HUES64 (cell line): ENCODE measurements at regions not wholly inside any gene's neighbourhood (a gene's known extent, or its start where the extent isn't known, plus 50 kb on each side); places are given as distances from the start of the nearest gene placed in this dataset.

Experiments used
- H3K27ac ChIP-seq: 2 replicates; pipeline ENCODE4 v1.7.0; 2013; ENCODE audit warnings: low read depth, low read length, inconsistent platforms
- H3K27me3 ChIP-seq: 2 replicates; pipeline ENCODE4 v1.6.1; 2013; ENCODE audit warnings: mild to moderate bottlenecking, low read length; ENCODE audit not compliant: insufficient read depth
- H3K36me3 ChIP-seq: 2 replicates; pipeline ENCODE4 v1.6.1; 2013; ENCODE audit warnings: mild to moderate bottlenecking, low read length; ENCODE audit not compliant: insufficient read depth
- H3K4me1 ChIP-seq: 2 replicates; pipeline ENCODE4 v1.6.1; 2013; ENCODE audit warnings: mild to moderate bottlenecking, low read length, moderate library complexity; ENCODE audit not compliant: insufficient read depth
- H3K4me3 ChIP-seq: 2 replicates; pipeline ENCODE4 v1.5.1; 2013; ENCODE audit warnings: mild to moderate bottlenecking, low read length, moderate library complexity
- H3K9ac ChIP-seq: 2 replicates; pipeline ENCODE4 v1.6.1; 2013; ENCODE audit warnings: mild to moderate bottlenecking, low read depth, low read length
- H3K9me3 ChIP-seq: 2 replicates; pipeline ENCODE4 v1.6.1; 2013; ENCODE audit warnings: low read depth, low read length; ENCODE audit not compliant: insufficient read depth
- WGBS: fragments of 150-250, 120-280 bp; methylation state at CpG from one replicate; pipeline ENCODE4 v1.1.7; 2013; ENCODE audit warnings: missing lambda C conversion rate; 5-methylcytosine and 5-hydroxymethylcytosine counted together

DNA sequence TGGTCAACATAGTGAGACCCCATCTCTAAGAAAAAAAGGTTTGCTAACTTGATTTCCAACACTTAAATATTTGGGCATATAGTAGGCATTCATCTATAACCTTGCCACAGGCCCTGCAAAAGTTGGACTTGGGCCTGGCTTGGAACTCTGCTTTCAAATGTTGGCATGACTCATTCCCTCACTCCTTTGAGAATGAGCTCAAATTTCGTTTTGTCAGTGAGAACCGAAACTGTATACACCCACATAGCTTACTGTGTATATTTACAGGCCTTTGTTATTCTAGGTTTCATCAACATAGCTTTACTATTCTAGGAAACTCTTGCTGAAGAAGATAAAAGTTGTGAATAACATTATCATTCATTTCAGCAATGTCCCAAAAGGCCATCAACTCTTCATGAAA lies 88.7 kb upstream of the ELOVL6 start:
- H3K27me3 ChIP-seq, result no peaks in the 10 kb centered on the region
- H3K4me1 ChIP-seq, result 0 out of 2 replicates have a peak, but pooled peaks cover 2% of the 10 kb centered on the region
- 80% methylated on average over 2 of the region's 2 CpGs for WGBS
- no peaks in the 10 kb centered on the region for H3K9me3 ChIP-seq
- no peak overlapping the region for H3K4me3 ChIP-seq
- H3K36me3 ChIP-seq, result no peaks in the 10 kb centered on the region
- H3K9ac ChIP-seq, result no peak overlapping the region
- no peak overlapping the region for H3K27ac ChIP-seq

- no peaks in the 10 kb centered on the region for H3K27me3 ChIP-seq
- H3K27ac ChIP-seq, result no peak overlapping the region
- H3K4me3 ChIP-seq, result no peak overlapping the region
- no peak overlapping the region for H3K9ac ChIP-seq
- H3K9me3 ChIP-seq, result no peaks in the 10 kb centered on the region
- H3K36me3 ChIP-seq, result no peaks in the 10 kb centered on the region
- H3K4me1 ChIP-seq, result no peaks in the 10 kb centered on the region; the same call in 1 of the 2 replicates
- WGBS, result 91% methylated on average over 2 of the region's 2 CpGs
Measured at GRCh38 chr4:110278127-110278526, 79.7 kb upstream of the ELOVL6 start.

DNA sequence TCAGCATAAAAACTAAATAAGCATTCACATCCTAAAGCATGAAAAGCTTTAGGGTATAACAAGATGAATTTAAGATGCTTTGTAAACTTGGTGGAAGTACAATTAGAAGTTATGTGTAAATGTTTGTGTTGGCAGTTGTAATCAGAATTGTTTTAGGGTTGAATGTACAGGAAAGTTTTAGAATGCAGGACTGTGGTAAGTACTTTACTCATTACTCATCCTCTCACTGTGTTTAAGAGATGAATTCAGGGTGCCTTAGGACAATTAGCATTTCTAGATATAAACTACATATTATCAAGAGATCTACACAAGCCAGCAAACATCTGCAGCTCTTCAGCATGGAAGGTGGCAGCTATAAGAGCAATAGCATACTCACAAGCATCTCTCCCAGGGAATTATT lies 77.5 kb upstream of the ELOVL6 start:
- H3K36me3 ChIP-seq, result no peaks in the 10 kb centered on the region
- H3K9me3 ChIP-seq, result no peaks in the 10 kb centered on the region
- no peak overlapping the region for H3K4me3 ChIP-seq
- no peak overlapping the region for H3K9ac ChIP-seq
- no peak overlapping the region for H3K27ac ChIP-seq
- H3K27me3 ChIP-seq, result no peaks in the 10 kb centered on the region
- H3K4me1 ChIP-seq, result no peaks in the 10 kb centered on the region; the same call in 1 of the 2 replicates

GRCh38 chr4:110271986-110272385 lies 73.6 kb upstream of the ELOVL6 start:
- Histone ChIP-seq H3K4me3 (no peak overlapping the region), H3K9me3 (no peaks in the 10 kb centered on the region), H3K9ac (no peak overlapping the region), H3K36me3 (no peaks in the 10 kb centered on the region), H3K27ac (no peak overlapping the region), H3K27me3 (no peaks in the 10 kb centered on the region), H3K4me1 (no peaks in the 10 kb centered on the region; the same call in 1 of the 2 replicates)
- WGBS, result 83% methylated on average over 4 of the region's 4 CpGs

- H3K4me1 ChIP-seq, result no peaks in the 10 kb centered on the region; the same call in 1 of the 2 replicates
- WGBS, result 88% methylated on average over 3 of the region's 3 CpGs
- H3K9ac ChIP-seq, result no peak overlapping the region
- H3K36me3 ChIP-seq, result no peaks in the 10 kb centered on the region
- no peak overlapping the region for H3K27ac ChIP-seq
- no peaks in the 10 kb centered on the region for H3K9me3 ChIP-seq
- no peaks in the 10 kb centered on the region for H3K27me3 ChIP-seq
- H3K4me3 ChIP-seq, result no peak overlapping the region
Measured at GRCh38 chr4:110270492-110271197, 72.2 kb upstream of the ELOVL6 start.

DNA sequence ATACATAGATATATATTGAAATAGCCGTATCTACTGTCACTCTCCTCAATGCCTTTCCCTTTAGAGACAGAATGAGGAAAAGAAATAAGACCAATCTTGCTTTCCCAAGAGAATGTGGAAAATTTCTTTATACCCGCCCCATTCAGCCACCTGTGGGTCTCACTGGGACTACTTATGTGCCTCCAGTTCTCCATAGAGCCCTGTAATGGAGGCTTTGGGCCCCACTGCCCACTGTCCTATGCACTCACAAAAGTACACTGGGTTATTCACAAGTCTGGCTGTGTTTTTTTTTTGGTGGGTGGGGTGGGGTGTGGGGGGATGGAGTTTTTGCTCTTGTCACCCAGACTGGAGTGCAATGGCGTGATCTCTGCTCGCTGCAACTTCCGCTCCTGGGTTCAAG lies 70.4 kb upstream of the ELOVL6 start:
- no peak overlapping the region for H3K27ac ChIP-seq
- H3K4me1 ChIP-seq, result no peaks in the 10 kb centered on the region; the same call in 1 of the 2 replicates
- 98% methylated on average over 4 of the region's 5 CpGs for WGBS
- no peaks in the 10 kb centered on the region for H3K36me3 ChIP-seq
- no peaks in the 10 kb centered on the region for H3K27me3 ChIP-seq
- no peak overlapping the region for H3K9ac ChIP-seq
- H3K9me3 ChIP-seq, result no peaks in the 10 kb centered on the region
- H3K4me3 ChIP-seq, result no peak overlapping the region

DNA sequence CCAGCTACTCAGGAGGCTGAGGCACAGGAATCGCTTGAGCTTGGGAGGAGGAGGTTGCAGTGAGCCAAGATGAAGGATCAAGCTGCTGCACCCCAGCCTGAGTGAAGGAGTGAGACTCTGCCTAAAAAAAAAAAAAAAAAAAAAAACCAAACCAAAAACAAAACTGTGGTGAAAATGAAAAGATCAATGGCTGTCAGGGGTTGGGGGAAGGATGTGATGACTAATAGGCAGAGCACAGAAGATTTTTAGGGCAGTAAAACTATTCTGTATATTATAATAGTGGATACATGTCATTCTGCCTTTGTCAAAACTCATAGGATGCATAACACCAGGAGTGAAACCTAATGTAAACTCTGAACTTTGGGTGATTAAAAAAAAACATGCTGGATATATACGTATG lies 69.9 kb upstream of the ELOVL6 start:
- Histone ChIP-seq H3K4me1 (no peaks in the 10 kb centered on the region; the same call in 1 of the 2 replicates), H3K4me3 (no peak overlapping the region), H3K27me3 (no peaks in the 10 kb centered on the region), H3K27ac (no peak overlapping the region), H3K9me3 (no peaks in the 10 kb centered on the region), H3K36me3 (no peaks in the 10 kb centered on the region), H3K9ac (no peak overlapping the region)
- WGBS, result 87% methylated on average over 1 of the region's 2 CpGs

DNA sequence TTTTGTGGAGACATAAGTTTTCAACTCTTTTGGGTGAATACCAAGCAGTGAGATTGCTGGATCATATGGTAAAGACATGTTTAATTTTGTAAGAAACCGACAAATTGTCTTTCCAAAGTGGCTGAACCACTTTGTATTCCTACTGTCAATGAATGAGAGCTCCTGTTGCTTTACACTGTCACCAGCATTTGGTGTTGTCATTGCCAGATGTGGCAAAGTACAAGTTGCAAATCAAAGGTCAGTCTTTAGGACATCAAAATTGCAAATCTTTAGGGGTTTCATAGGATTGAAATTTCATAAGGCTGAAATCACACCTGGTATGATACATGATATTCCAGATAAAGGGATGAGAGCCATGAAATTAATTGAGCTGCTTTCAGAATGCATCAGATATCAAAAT lies 67.7 kb upstream of the ELOVL6 start:
- Histone ChIP-seq H3K9me3 (no peaks in the 10 kb centered on the region), H3K27ac (no peak overlapping the region), H3K36me3 (no peaks in the 10 kb centered on the region), H3K4me1 (no peaks in the 10 kb centered on the region), H3K27me3 (no peaks in the 10 kb centered on the region), H3K9ac (no peak overlapping the region), H3K4me3 (no peak overlapping the region)
- 78% methylated on average over 1 of the region's 1 CpG for WGBS

GRCh38 chr4:110265001-110265400 lies 66.6 kb upstream of the ELOVL6 start:
- Histone ChIP-seq H3K27me3 (no peaks in the 10 kb centered on the region), H3K27ac (no peak overlapping the region), H3K4me3 (no peak overlapping the region), H3K9me3 (no peaks in the 10 kb centered on the region), H3K9ac (no peak overlapping the region), H3K36me3 (no peaks in the 10 kb centered on the region), H3K4me1 (no peaks in the 10 kb centered on the region)
- 93% methylated on average over 5 of the region's 5 CpGs for WGBS

DNA sequence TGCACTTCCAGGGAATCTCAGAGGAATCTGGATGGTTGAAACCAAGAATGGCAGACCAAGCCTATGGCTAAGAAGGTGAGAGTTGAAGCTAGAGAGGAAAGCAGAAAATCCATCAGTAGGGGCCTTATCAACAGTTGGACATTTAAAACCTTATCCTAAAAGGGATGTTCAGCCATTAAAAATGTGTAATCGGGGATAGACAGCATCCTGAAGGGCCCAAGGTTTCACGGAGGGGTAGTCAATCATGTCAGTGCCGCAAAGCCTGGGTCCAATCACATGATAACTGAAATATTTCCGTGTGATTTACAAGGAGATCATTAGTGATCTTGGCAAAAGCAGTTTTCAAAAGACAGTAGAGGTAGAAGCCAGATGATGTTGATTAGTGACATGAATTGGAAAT lies 61.9 kb upstream of the ELOVL6 start:
- WGBS, result 91% methylated on average over 4 of the region's 4 CpGs
- Histone ChIP-seq H3K36me3 (no peaks in the 10 kb centered on the region), H3K27me3 (no peaks in the 10 kb centered on the region), H3K27ac (no peak overlapping the region), H3K9ac (no peak overlapping the region), H3K4me3 (no peak overlapping the region), H3K4me1 (no peaks in the 10 kb centered on the region), H3K9me3 (no peaks in the 10 kb centered on the region)

DNA sequence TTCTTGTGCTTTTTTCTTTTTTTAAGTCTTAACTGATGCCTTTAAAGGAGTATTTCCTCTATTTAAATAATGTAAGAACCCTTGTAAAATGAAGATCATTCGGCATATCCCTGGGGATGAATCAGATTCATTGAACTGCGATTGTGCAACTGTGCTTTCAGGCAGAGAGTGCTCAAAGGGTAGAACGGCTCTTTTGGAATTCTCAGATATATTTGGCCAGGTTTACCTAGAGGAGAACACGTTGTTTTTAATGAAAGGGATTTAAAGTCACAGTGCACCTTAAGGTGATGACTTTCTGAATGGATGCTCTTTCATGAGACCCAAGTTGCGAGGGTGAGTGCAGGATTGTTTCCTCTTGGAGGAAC lies 51.6 kb upstream of the ELOVL6 start:
- Histone ChIP-seq H3K9ac (no peak overlapping the region), H3K36me3 (no peaks in the 10 kb centered on the region), H3K4me1 (peaks cover 5% of the 10 kb centered on the region; the same call in 1 of the 2 replicates), H3K27ac (no peak overlapping the region), H3K27me3 (no peaks in the 10 kb centered on the region), H3K9me3 (no peaks in the 10 kb centered on the region), H3K4me3 (no peak overlapping the region)
- 85% methylated on average over 5 of the region's 5 CpGs for WGBS

GRCh38 chr4:110248831-110249253 lies 50.4 kb upstream of the ELOVL6 start:
- WGBS, result 93% methylated on average over 5 of the region's 5 CpGs
- no peak overlapping the region for H3K27ac ChIP-seq

More at GRCh38 chr4:110248831-110249253, 50.4 kb upstream of the ELOVL6 start:
- H3K4me3 ChIP-seq, result no peak overlapping the region
- H3K9me3 ChIP-seq, result no peaks in the 10 kb centered on the region
- no peaks in the 10 kb centered on the region for H3K36me3 ChIP-seq
- no peak overlapping the region for H3K9ac ChIP-seq
- H3K4me1 ChIP-seq, result peaks cover 5% of the 10 kb centered on the region; the same call in 1 of the 2 replicates
- H3K27me3 ChIP-seq, result no peaks in the 10 kb centered on the region
